Brain microvascular endothelial cell (primary cell): ENCODE measurements at regions not wholly inside any gene's neighbourhood (a gene's known extent, or its start where the extent isn't known, plus 50 kb on each side); places are given as distances from the start of the nearest gene placed in this dataset.
"Not testable (repeated sequence)": the region's sequence is repeated elsewhere in the genome, so short reads cannot be mapped to it uniquely, and the experiment has no call there.

Source experiments
- DNase-seq: peaks from one replicate; pipeline ENCODE4 v3.0.0-alpha.2; 2020
- H3K27ac ChIP-seq: fragments of 250-450 bp; sonication (Bioruptor Pico); 2 replicates; pipeline ENCODE4 v1.5.1; 2020; ENCODE audit warnings: mild to moderate bottlenecking, moderate library complexity
- H3K27me3 ChIP-seq: fragments of 250-450 bp; sonication (Bioruptor Pico); replicated peaks from 2 replicates; pipeline ENCODE4 v1.5.1; 2020; ENCODE audit warnings: mild to moderate bottlenecking
- H3K36me3 ChIP-seq: fragments of 250-450 bp; sonication (Bioruptor Pico); replicated peaks from 2 replicates; pipeline ENCODE4 v1.5.1; 2020; ENCODE audit warnings: mild to moderate bottlenecking
- H3K4me3 ChIP-seq: 2 replicates; pipeline ENCODE4 v1.5.1; 2011; ENCODE audit warnings: low read depth, mild to moderate bottlenecking, control low read depth, low read length, moderate library complexity
- CTCF ChIP-seq: IDR thresholded peaks from 2 replicates; pipeline ENCODE4 v1.5.1; 2011; ENCODE audit warnings: low read depth, mild to moderate bottlenecking, moderate library complexity, low read length, control low read depth, inconsistent platforms; ENCODE audit errors: missing control alignments
- in situ Hi-C: cut with HindIII; loops from 2 replicates; pipeline ENCODE4 v1.10.0; 2017; ENCODE audit warnings: low sequenced_read_pairs, low pct_ligation_motif_present

GRCh38 chr4:184959786-184960185 is 58.5 kb upstream of the HELT start:
- no peak for TF ChIP-seq CTCF
- H3K27ac ChIP-seq: no peak overlapping the region
- H3K27me3 ChIP-seq: no peaks in the 10 kb centered on the region
- DNase-seq: no peak
- no peaks in the 10 kb centered on the region for H3K36me3 ChIP-seq
- no peak overlapping the region for H3K4me3 ChIP-seq
- in situ Hi-C loops: no loop called here

GRCh38 chr4:184960505-184960971 is 57.8 kb upstream of the HELT start:
- no peak overlapping the region for H3K27ac ChIP-seq
- in situ Hi-C loops: no loop called here
- DNase-seq: no peak
- TF ChIP-seq CTCF: no peak
- no peaks in the 10 kb centered on the region for H3K27me3 ChIP-seq
- H3K36me3 ChIP-seq: no peaks in the 10 kb centered on the region
- H3K4me3 ChIP-seq: no peak overlapping the region

- Histone ChIP-seq H3K27me3 (no peaks in the 10 kb centered on the region), H3K36me3 (no peaks in the 10 kb centered on the region), H3K27ac (no peak overlapping the region), H3K4me3 (no peak overlapping the region)
- TF ChIP-seq CTCF: no peak
- in situ Hi-C loops: no loop called here
- no peak for DNase-seq
Measured at GRCh38 chr4:184961660-184962059, 56.6 kb upstream of the HELT start.

- H3K36me3 ChIP-seq: no peaks in the 10 kb centered on the region
- no peaks in the 10 kb centered on the region for H3K27me3 ChIP-seq
- no peak overlapping the region for H3K4me3 ChIP-seq
- no peak for TF ChIP-seq CTCF
- H3K27ac ChIP-seq: no peak overlapping the region
- in situ Hi-C loops: no loop called here
- DNase-seq: no peak
Measured at GRCh38 chr4:184962125-184962638, 56.1 kb upstream of the HELT start.

- H3K4me3 ChIP-seq, in situ Hi-C loops, H3K36me3 ChIP-seq, DNase-seq, H3K27ac ChIP-seq, H3K27me3 ChIP-seq: not testable (repeated sequence)
Measured at GRCh38 chr4:184965230-184966050, 52.9 kb upstream of the HELT start.

- H3K27me3 ChIP-seq, H3K36me3 ChIP-seq, DNase-seq, H3K4me3 ChIP-seq, in situ Hi-C loops, H3K27ac ChIP-seq: not testable (repeated sequence)
Measured at GRCh38 chr4:184966051-184966691, 52.1 kb upstream of the HELT start.

- H3K36me3 ChIP-seq, H3K27ac ChIP-seq, DNase-seq, H3K4me3 ChIP-seq, in situ Hi-C loops, H3K27me3 ChIP-seq: not testable (repeated sequence)
Measured at GRCh38 chr4:184967699-184968098, 50.6 kb upstream of the HELT start.
